M059J (cell line): ENCODE measurements at regions not wholly inside any gene's neighbourhood (a gene's known extent, or its start where the extent isn't known, plus 50 kb on each side); places are given as distances from the start of the nearest gene placed in this dataset.

Experiments
- DNase-seq: peaks from one replicate; pipeline ENCODE4 v3.0.0-alpha.2; 2012; ENCODE audit warnings: low read depth

- DNase-seq: peak; percentile 17
Measured at GRCh38 chr1:193311226-193311948, 125.0 kb upstream of the B3GALT2 start.

GRCh38 chr1:193310564-193310963 lies 124.2 kb upstream of the B3GALT2 start:
- no peak for DNase-seq

GRCh38 chr1:193309936-193310475 lies 123.6 kb upstream of the B3GALT2 start:
- no peak for DNase-seq

GRCh38 chr1:193308438-193308837 lies 122.0 kb upstream of the B3GALT2 start:
- DNase-seq: no peak

GRCh38 chr1:193306430-193306829 lies 120.0 kb upstream of the B3GALT2 start:
- DNase-seq: no peak
